ENCODE measurements at regions not wholly inside any gene's neighbourhood (a gene's known extent, or its start where the extent isn't known, plus 50 kb on each side); places are given as distances from the start of the nearest gene placed in this dataset.

- ChIA-PET POLR2A (no interaction called here), CTCF (no interaction called here)
- ATAC-seq (replicated peaks in 1 of 4) (no peak), DNase-seq (no peak)
- H3K9me3 ChIP-seq, result no peaks in the 10 kb centered on the region
- Mint-ChIP-seq H3K27me3 (peaks cover 12 to 32% of the 10 kb centered on the region in 2 donors), H3K9me3 (peaks cover 2 to 4% (median 3%) of the 10 kb centered on the region in 3 donors), H3K4me3 (no peak overlapping the region), H3K36me3 (no peaks in the 10 kb centered on the region), H3K4me1 (peaks cover 0 to 5% (median 0%) of the 10 kb centered on the region in 3 donors), H3K27ac (no peak overlapping the region)
- H3K4me1 ChIP-seq (ENCODE audit: control insufficient read depth in 1 of 2, extremely low read depth in 1 of 2, insufficient read depth in 2 of 2, low read length in 2 of 2), result no peaks in the 10 kb centered on the region
- H3K27ac ChIP-seq (ENCODE audit: low read length), result no peak overlapping the region
- WGBS (ENCODE audit: insufficient coverage), result 71% methylated on average over 1 of the region's 3 CpGs
- H3K27me3 ChIP-seq (replicated peaks in 1 of 2; ENCODE audit: control insufficient read depth in 2 of 2, extremely low read depth in 1 of 2, insufficient read depth in 2 of 2, low read length in 1 of 2), result peaks cover 0 to 11% of the 10 kb centered on the region in 2 experiments
- H3K36me3 ChIP-seq (ENCODE audit: control insufficient read depth in 2 of 2, extremely low read depth in 1 of 2, insufficient read depth in 1 of 2, low read length in 1 of 2), result no peaks in the 10 kb centered on the region
- no peak overlapping the region for H3K4me3 ChIP-seq (ENCODE audit: control insufficient read depth in 1 of 2, extremely low read depth in 1 of 2, low read length in 1 of 2)
These were observed 50.8 kb upstream of the CPOX start for GRCh38 chr3:98644168-98644567.

GRCh38 chr3:98645039-98645438 is 51.6 kb upstream of the CPOX start:
- DNase-seq (no peak), ATAC-seq (replicated peaks in 1 of 4) (no peak)
- H3K27me3 ChIP-seq (replicated peaks in 1 of 2; ENCODE audit: control insufficient read depth in 2 of 2, extremely low read depth in 1 of 2, insufficient read depth in 2 of 2, low read length in 1 of 2), result peaks cover 0 to 15% of the 10 kb centered on the region in 2 experiments
- no peak overlapping the region for H3K27ac ChIP-seq (ENCODE audit: low read length)
- ChIA-PET CTCF (interaction anchor here in 1 of 2 donors (0.5 kb wide), 1 partner anchor 38 kb away, joined by 3 read pairs; no protein-coding TSS in a partner anchor), POLR2A (no interaction called here)
- no peak overlapping the region for H3K27ac Mint-ChIP-seq
- no peaks in the 10 kb centered on the region for H3K36me3 Mint-ChIP-seq
- H3K4me1 ChIP-seq (ENCODE audit: control insufficient read depth in 1 of 2, extremely low read depth in 1 of 2, insufficient read depth in 2 of 2, low read length in 2 of 2), result no peaks in the 10 kb centered on the region
- WGBS (ENCODE audit: insufficient coverage), result 57% methylated on average over 6 of the region's 7 CpGs
- no peaks in the 10 kb centered on the region for H3K36me3 ChIP-seq (ENCODE audit: control insufficient read depth in 2 of 2, extremely low read depth in 1 of 2, insufficient read depth in 1 of 2, low read length in 1 of 2)
- no peaks in the 10 kb centered on the region for H3K9me3 ChIP-seq
- H3K4me3 Mint-ChIP-seq, result no peak overlapping the region
- H3K4me1 Mint-ChIP-seq, result peaks cover 0 to 5% (median 0%) of the 10 kb centered on the region in 3 donors
- H3K4me3 ChIP-seq (ENCODE audit: control insufficient read depth in 1 of 2, extremely low read depth in 1 of 2, low read length in 1 of 2), result no peak overlapping the region
- peaks cover 12 to 34% of the 10 kb centered on the region in 2 donors for H3K27me3 Mint-ChIP-seq
- no peaks in the 10 kb centered on the region for H3K9me3 Mint-ChIP-seq

GRCh38 chr3:98646680-98647079 is 53.3 kb upstream of the CPOX start:
- no peak overlapping the region for H3K4me3 ChIP-seq (ENCODE audit: control insufficient read depth in 1 of 2, extremely low read depth in 1 of 2, low read length in 1 of 2)
- CTCF ChIA-PET, result interaction anchor here in 1 of 2 donors (0.6 to 1.0 kb wide), 3 partner anchors 11 to 40 kb away, joined by 3 to 6 read pairs (median 4); no protein-coding TSS in a partner anchor

GRCh38 chr3:98647197-98647596 is 53.8 kb upstream of the CPOX start:
- H3K36me3 ChIP-seq (ENCODE audit: control insufficient read depth in 2 of 2, extremely low read depth in 1 of 2, insufficient read depth in 1 of 2, low read length in 1 of 2), result no peaks in the 10 kb centered on the region
- H3K4me3 ChIP-seq (ENCODE audit: control insufficient read depth in 1 of 2, extremely low read depth in 1 of 2, low read length in 1 of 2), result no peak overlapping the region
- Mint-ChIP-seq H3K36me3 (no peaks in the 10 kb centered on the region), H3K4me1 (peaks cover 3 to 22% (median 11%) of the 10 kb centered on the region in 3 donors), H3K9me3 (no peaks in the 10 kb centered on the region), H3K27me3 (peaks cover 12 to 38% of the 10 kb centered on the region in 2 donors), H3K27ac (no peak overlapping the region), H3K4me3 (no peak overlapping the region)
- 93% methylated on average over 3 of the region's 4 CpGs for WGBS (ENCODE audit: insufficient coverage)
- ATAC-seq (replicated peaks in 1 of 4) (no peak), DNase-seq (no peak)
- ChIA-PET POLR2A (no interaction called here), CTCF (no interaction called here)
- no peak overlapping the region for H3K27ac ChIP-seq (ENCODE audit: low read length)
- H3K9me3 ChIP-seq, result no peaks in the 10 kb centered on the region
- H3K4me1 ChIP-seq (ENCODE audit: control insufficient read depth in 1 of 2, extremely low read depth in 1 of 2, insufficient read depth in 2 of 2, low read length in 2 of 2), result peaks cover 0 to 6% of the 10 kb centered on the region in 2 experiments
- peaks cover 0 to 15% of the 10 kb centered on the region in 2 experiments for H3K27me3 ChIP-seq (replicated peaks in 1 of 2; ENCODE audit: control insufficient read depth in 2 of 2, extremely low read depth in 1 of 2, insufficient read depth in 2 of 2, low read length in 1 of 2)

More at GRCh38 chr3:98646680-98647079, 53.3 kb upstream of the CPOX start:
- Histone ChIP-seq H3K9me3 (no peaks in the 10 kb centered on the region), H3K4me1 (ENCODE audit: control insufficient read depth in 1 of 2, extremely low read depth in 1 of 2, insufficient read depth in 2 of 2, low read length in 2 of 2) (peaks cover 0 to 1% of the 10 kb centered on the region in 2 experiments), H3K27ac (ENCODE audit: low read length) (no peak overlapping the region), H3K27me3 (replicated peaks in 1 of 2; ENCODE audit: control insufficient read depth in 2 of 2, extremely low read depth in 1 of 2, insufficient read depth in 2 of 2, low read length in 1 of 2) (peaks cover 0 to 15% of the 10 kb centered on the region in 2 experiments), H3K36me3 (ENCODE audit: control insufficient read depth in 2 of 2, extremely low read depth in 1 of 2, insufficient read depth in 1 of 2, low read length in 1 of 2) (no peaks in the 10 kb centered on the region)
- no peak for ATAC-seq (replicated peaks in 1 of 4)
- Mint-ChIP-seq H3K9me3 (no peaks in the 10 kb centered on the region), H3K36me3 (no peaks in the 10 kb centered on the region), H3K27ac (no peak overlapping the region), H3K4me3 (no peak overlapping the region), H3K27me3 (peaks cover 12 to 38% of the 10 kb centered on the region in 2 donors), H3K4me1 (peaks cover 3 to 17% (median 7%) of the 10 kb centered on the region in 3 donors)
- DNase-seq, result no peak
- WGBS (ENCODE audit: insufficient coverage), result no CpG with 5 or more reads among the region's 2 CpGs
- POLR2A ChIA-PET, result no interaction called here

- no peak overlapping the region for H3K27ac Mint-ChIP-seq
- POLR2A ChIA-PET, result no interaction called here
- H3K27me3 Mint-ChIP-seq, result peaks cover 0 to 10% of the 10 kb centered on the region in 2 donors
- no peaks in the 10 kb centered on the region for H3K9me3 ChIP-seq
- H3K4me1 ChIP-seq (ENCODE audit: control insufficient read depth in 1 of 2, extremely low read depth in 1 of 2, insufficient read depth in 2 of 2, low read length in 2 of 2), result peaks cover 0 to 11% of the 10 kb centered on the region in 2 experiments
- CTCF ChIA-PET, result no interaction called here
- H3K4me1 Mint-ChIP-seq, result peaks cover 3 to 23% (median 11%) of the 10 kb centered on the region in 3 donors
- H3K27ac ChIP-seq (ENCODE audit: low read length), result no peak overlapping the region
- H3K36me3 ChIP-seq (ENCODE audit: control insufficient read depth in 2 of 2, extremely low read depth in 1 of 2, insufficient read depth in 1 of 2, low read length in 1 of 2), result no peaks in the 10 kb centered on the region
- DNase-seq, result peak in 1 of 35 experiments; percentile 16
- no peaks in the 10 kb centered on the region for H3K36me3 Mint-ChIP-seq
- peaks cover 0 to 3% of the 10 kb centered on the region in 2 experiments for H3K27me3 ChIP-seq (replicated peaks in 1 of 2; ENCODE audit: control insufficient read depth in 2 of 2, extremely low read depth in 1 of 2, insufficient read depth in 2 of 2, low read length in 1 of 2)
- 15% methylated on average over 1 of the region's 3 CpGs for WGBS (ENCODE audit: insufficient coverage)
- ATAC-seq (replicated peaks in 1 of 4), result peak in 1 of 4 experiments; percentile 83
- no peak overlapping the region for H3K4me3 ChIP-seq (ENCODE audit: control insufficient read depth in 1 of 2, extremely low read depth in 1 of 2, low read length in 1 of 2)
- H3K9me3 Mint-ChIP-seq, result no peaks in the 10 kb centered on the region
- H3K4me3 Mint-ChIP-seq, result peak overlapping the region in 1 of 3 donors; percentile 41
These were observed 57.8 kb upstream of the CPOX start for GRCh38 chr3:98650971-98651779.

- peaks cover 0 to 6% of the 10 kb centered on the region in 2 experiments for H3K27me3 ChIP-seq (replicated peaks in 1 of 2; ENCODE audit: control insufficient read depth in 2 of 2, extremely low read depth in 1 of 2, insufficient read depth in 2 of 2, low read length in 1 of 2)
- Mint-ChIP-seq H3K4me3 (peak overlapping the region in 1 of 3 donors; percentile 41), H3K9me3 (no peaks in the 10 kb centered on the region), H3K27me3 (peaks cover 0 to 10% of the 10 kb centered on the region in 2 donors), H3K27ac (no peak overlapping the region), H3K4me1 (peaks cover 3 to 23% (median 11%) of the 10 kb centered on the region in 3 donors), H3K36me3 (no peaks in the 10 kb centered on the region)
- peaks cover 0 to 11% of the 10 kb centered on the region in 2 experiments for H3K4me1 ChIP-seq (ENCODE audit: control insufficient read depth in 1 of 2, extremely low read depth in 1 of 2, insufficient read depth in 2 of 2, low read length in 2 of 2)
- ChIA-PET POLR2A (no interaction called here), CTCF (no interaction called here)
- no peaks in the 10 kb centered on the region for H3K36me3 ChIP-seq (ENCODE audit: control insufficient read depth in 2 of 2, extremely low read depth in 1 of 2, insufficient read depth in 1 of 2, low read length in 1 of 2)
- no peak overlapping the region for H3K27ac ChIP-seq (ENCODE audit: low read length)
- H3K9me3 ChIP-seq, result no peaks in the 10 kb centered on the region
- ATAC-seq (replicated peaks in 1 of 4) (peak in 1 of 4 experiments; percentile 44), DNase-seq (no peak)
- no peak overlapping the region for H3K4me3 ChIP-seq (ENCODE audit: control insufficient read depth in 1 of 2, extremely low read depth in 1 of 2, low read length in 1 of 2)
These were observed 58.3 kb upstream of the CPOX start for GRCh38 chr3:98651780-98652077.
